Psoas muscle (tissue), 7 donors: ENCODE measurements at regions not wholly inside any gene's neighbourhood (a gene's known extent, or its start where the extent isn't known, plus 50 kb on each side); places are given as distances from the start of the nearest gene placed in this dataset.

ENCODE experiments used
- ATAC-seq, 4 donors: fragments of 200-7000 bp; cut with Tn5 transposase; one replicate each; pipeline ENCODE4 v1.9.1; 2020; ENCODE audit warnings: moderate library complexity in 3 of 4, mild to moderate bottlenecking in 2 of 4
- DNase-seq, 2 donors: peaks; one replicate each; pipeline ENCODE4 v3.0.0-alpha.2; 2020
- H3K27ac ChIP-seq: fragments of 200-600 bp; one replicate; pipeline ENCODE4 v1.8.0; 2022
- H3K27me3 ChIP-seq, 3 donors: fragments of 200-600 bp in 1 of 3; one replicate each; pipeline versions ENCODE4 v1.6.1 to v1.8.0; 2013 to 2022; ENCODE audit warnings: low read length in 2 of 3, mild to moderate bottlenecking in 2 of 3, moderate library complexity in 1 of 3; ENCODE audit not compliant: insufficient read depth in 3 of 3
- H3K36me3 ChIP-seq, 2 donors: fragments of 200-600 bp in 1 of 2; one replicate each; pipeline versions ENCODE4 v1.6.1 to v1.8.0; 2013 to 2022; ENCODE audit warnings: low read depth in 1 of 2, mild to moderate bottlenecking in 1 of 2, moderate library complexity in 1 of 2; ENCODE audit not compliant: insufficient read depth in 1 of 2
- H3K4me1 ChIP-seq: fragments of 200-600 bp; one replicate; pipeline ENCODE4 v1.8.0; 2022
- H3K4me3 ChIP-seq: fragments of 200-600 bp; one replicate; pipeline ENCODE4 v1.8.0; 2022; ENCODE audit warnings: mild to moderate bottlenecking
- H3K9me3 ChIP-seq: fragments of 200-600 bp; one replicate; pipeline ENCODE4 v1.8.0; 2022
- CTCF ChIP-seq: fragments of 200-600 bp; IDR thresholded peaks from one replicate; pipeline ENCODE4 v1.8.0; 2022; ENCODE audit warnings: antibody characterized with exemption
- WGBS, 3 donors: extraction: QIAGEN DNeasy Blood & Tissue Kit; methylation state at CpG; one replicate each; pipeline versions ENCODE4 v1.1.6 to v1.1.7; 2013; 5-methylcytosine and 5-hydroxymethylcytosine counted together
- intact Hi-C, 2 donors: fragments of 100-400 bp; cut with DNase I; formaldehyde crosslinking; loops; one replicate each; pipeline versions ENCODE4 v1.11.0 to v1.14.2; 2022
- donor health status: healthy with polysubstance abuse.
- donor health status: DM: no; HTN: no; CAD: no; lungs with moderate emphysema.
- donor health status: Bipolar disorder and iron deficiency.
- donor health status: healthy.
- donor health status: DM: yes; HTN: yes; CAD: no.
- donor health status: DM: no; HTN: no; CAD: no.
- donor health status: DM: yes; HTN: yes; CAD: no.

- Histone ChIP-seq H3K36me3 (no peaks in the 10 kb centered on the region), H3K4me3 (no peak overlapping the region), H3K9me3 (no peaks in the 10 kb centered on the region), H3K4me1 (no peaks in the 10 kb centered on the region), H3K27me3 (no peaks in the 10 kb centered on the region), H3K27ac (no peak overlapping the region)
- intact Hi-C loops: no loop called here
- WGBS, 3 donors: 87 to 90% (median 90%) methylated on average over 23 of the region's 23 CpGs
- DNase-seq (no peak), ATAC-seq (no peak)
- no peak for TF ChIP-seq CTCF
Measured at GRCh38 chr11:119992171-119993051, 145.5 kb downstream of the TRIM29 start.

- no peak overlapping the region for H3K4me3 ChIP-seq
- no peaks in the 10 kb centered on the region for H3K9me3 ChIP-seq
- intact Hi-C loops: no loop called here
- no peaks in the 10 kb centered on the region for H3K36me3 ChIP-seq
- TF ChIP-seq CTCF: no peak
- WGBS, 3 donors: 59 to 70% (median 65%) methylated on average over 3 of the region's 3 CpGs
- no peak for ATAC-seq
- no peaks in the 10 kb centered on the region for H3K27me3 ChIP-seq
- no peak overlapping the region for H3K27ac ChIP-seq
- no peaks in the 10 kb centered on the region for H3K4me1 ChIP-seq
- DNase-seq: no peak
Measured at GRCh38 chr11:119991669-119992068, 146.2 kb downstream of the TRIM29 start.

GRCh38 chr11:119991022-119991404 is 146.9 kb downstream of the TRIM29 start:
- Histone ChIP-seq H3K9me3 (no peaks in the 10 kb centered on the region), H3K36me3 (no peaks in the 10 kb centered on the region), H3K4me3 (no peak overlapping the region), H3K27me3 (no peaks in the 10 kb centered on the region), H3K27ac (no peak overlapping the region), H3K4me1 (no peaks in the 10 kb centered on the region)
- ATAC-seq (no peak), DNase-seq (no peak)
- intact Hi-C loops: no loop called here
- WGBS, 3 donors: 91 to 96% (median 94%) methylated on average over 4 of the region's 4 CpGs
- no peak for TF ChIP-seq CTCF

- DNase-seq: peak; percentile 52 to 64
- no peak overlapping the region for H3K27ac ChIP-seq
- no peak overlapping the region for H3K4me3 ChIP-seq
- no peaks in the 10 kb centered on the region for H3K27me3 ChIP-seq
- peak in 2 of 4 donors; percentile 57 to 75 for ATAC-seq
- no peaks in the 10 kb centered on the region for H3K4me1 ChIP-seq
- 33 to 43% (median 38%) methylated on average over 6 of the region's 6 CpGs for WGBS, 3 donors
- H3K36me3 ChIP-seq: no peaks in the 10 kb centered on the region
- TF ChIP-seq CTCF: no peak
- intact Hi-C loops: no loop called here
- H3K9me3 ChIP-seq: no peaks in the 10 kb centered on the region
Measured at GRCh38 chr11:119990309-119991021, 147.4 kb downstream of the TRIM29 start.
